Trophoblast cell (in vitro differentiated cells and primary cell): ENCODE measurements at regions not wholly inside any gene's neighbourhood (a gene's known extent, or its start where the extent isn't known, plus 50 kb on each side); places are given as distances from the start of the nearest gene placed in this dataset.
"Not testable (repeated sequence)": the region's sequence is repeated elsewhere in the genome, so short reads cannot be mapped to it uniquely, and the experiment has no call there.

Experiments used
- DNase-seq, 2 donors: peaks; one replicate each; pipeline ENCODE4 v3.0.0-alpha.2; 2016
- H2AFZ ChIP-seq: 2 replicates; pipeline ENCODE4 v1.6.1; 2013; ENCODE audit warnings: low read length, moderate library complexity, mild to moderate bottlenecking; ENCODE audit not compliant: insufficient read depth, poor library complexity
- H2AK5ac ChIP-seq: 2 replicates; pipeline ENCODE4 v1.6.1; 2013; ENCODE audit warnings: mild to moderate bottlenecking, low read length
- H2BK120ac ChIP-seq: 2 replicates; pipeline ENCODE4 v1.6.1; 2013; ENCODE audit warnings: low read length, mild to moderate bottlenecking, moderate library complexity; ENCODE audit not compliant: insufficient read depth, poor library complexity
- H2BK12ac ChIP-seq: 2 replicates; pipeline ENCODE4 v1.6.1; 2013; ENCODE audit warnings: mild to moderate bottlenecking, low read length, moderate library complexity
- H2BK5ac ChIP-seq: 2 replicates; pipeline ENCODE4 v1.6.1; 2013; ENCODE audit warnings: low read length, low read depth, moderate library complexity, mild to moderate bottlenecking; ENCODE audit not compliant: poor library complexity
- H3K14ac ChIP-seq: 2 replicates; pipeline ENCODE4 v1.6.1; 2013; ENCODE audit warnings: mild to moderate bottlenecking, low read length
- H3K18ac ChIP-seq: 2 replicates; pipeline ENCODE4 v1.6.1; 2013; ENCODE audit warnings: mild to moderate bottlenecking, low read length
- H3K23ac ChIP-seq: 2 replicates; pipeline ENCODE4 v1.6.1; 2013; ENCODE audit warnings: low read length
- H3K27ac ChIP-seq: 2 replicates; pipeline ENCODE4 v1.5.1; 2013; ENCODE audit warnings: low read depth, mild to moderate bottlenecking, inconsistent platforms, low read length, moderate library complexity
- H3K27me3 ChIP-seq: 2 replicates; pipeline ENCODE4 v1.6.1; 2013; ENCODE audit warnings: inconsistent platforms, mild to moderate bottlenecking, low read length, moderate library complexity; ENCODE audit not compliant: insufficient read depth
- H3K36me3 ChIP-seq, 2 experiments: 1 replicate in 1 of 2; 2 replicates in 1 of 2; pipeline ENCODE4 v1.6.1; 2013; ENCODE audit warnings: low read length in 2 of 2, mild to moderate bottlenecking in 2 of 2, moderate library complexity in 1 of 2; ENCODE audit not compliant: insufficient read depth in 2 of 2, control insufficient read depth in 1 of 2
- H3K4ac ChIP-seq: 2 replicates; pipeline ENCODE4 v1.6.1; 2013; ENCODE audit warnings: low read depth, mild to moderate bottlenecking, low read length, moderate library complexity
- H3K4me1 ChIP-seq, 2 experiments: 1 replicate in 1 of 2; 2 replicates in 1 of 2; pipeline ENCODE4 v1.6.1; 2013; ENCODE audit warnings: low read length in 2 of 2, mild to moderate bottlenecking in 2 of 2, moderate library complexity in 1 of 2; ENCODE audit not compliant: insufficient read depth in 2 of 2, control insufficient read depth in 1 of 2
- H3K4me2 ChIP-seq: 2 replicates; pipeline ENCODE4 v1.6.1; 2013; ENCODE audit warnings: inconsistent platforms, mild to moderate bottlenecking, low read length, moderate library complexity
- H3K4me3 ChIP-seq: 2 replicates; pipeline ENCODE4 v1.5.1; 2013; ENCODE audit warnings: mild to moderate bottlenecking, low read depth, low read length, inconsistent platforms
- H3K79me1 ChIP-seq: one replicate; pipeline ENCODE4 v1.6.1; 2013; ENCODE audit warnings: low read length
- H3K79me2 ChIP-seq: 2 replicates; pipeline ENCODE4 v1.6.1; 2013; ENCODE audit warnings: low read length, mild to moderate bottlenecking; ENCODE audit not compliant: control insufficient read depth, insufficient read depth, poor library complexity
- H3K9ac ChIP-seq: 2 replicates; pipeline ENCODE4 v1.6.1; 2013; ENCODE audit warnings: mild to moderate bottlenecking, low read length
- H3K9me3 ChIP-seq: 2 replicates; pipeline ENCODE4 v1.6.1; 2013; ENCODE audit warnings: low read depth, mild to moderate bottlenecking, control low read depth, inconsistent platforms, low read length; ENCODE audit not compliant: insufficient read depth
- H4K12ac ChIP-seq: 2 replicates; pipeline ENCODE4 v1.6.1; 2013; ENCODE audit warnings: low read depth, mild to moderate bottlenecking, low read length, moderate library complexity
- H4K8ac ChIP-seq: 2 replicates; pipeline ENCODE4 v1.6.1; 2013; ENCODE audit warnings: low read depth, mild to moderate bottlenecking, low read length, moderate library complexity
- H4K91ac ChIP-seq: one replicate; pipeline ENCODE4 v1.6.1; 2013; ENCODE audit warnings: low read depth, mild to moderate bottlenecking, low read length, moderate library complexity
- WGBS: extraction: QIAGEN DNeasy Blood & Tissue Kit; methylation state at CpG from one replicate; pipeline ENCODE4 v1.1.7; 2013; ENCODE audit warnings: missing lambda C conversion rate; ENCODE audit not compliant: insufficient read length, insufficient coverage; ENCODE audit errors: extremely low coverage; 5-methylcytosine and 5-hydroxymethylcytosine counted together

DNA sequence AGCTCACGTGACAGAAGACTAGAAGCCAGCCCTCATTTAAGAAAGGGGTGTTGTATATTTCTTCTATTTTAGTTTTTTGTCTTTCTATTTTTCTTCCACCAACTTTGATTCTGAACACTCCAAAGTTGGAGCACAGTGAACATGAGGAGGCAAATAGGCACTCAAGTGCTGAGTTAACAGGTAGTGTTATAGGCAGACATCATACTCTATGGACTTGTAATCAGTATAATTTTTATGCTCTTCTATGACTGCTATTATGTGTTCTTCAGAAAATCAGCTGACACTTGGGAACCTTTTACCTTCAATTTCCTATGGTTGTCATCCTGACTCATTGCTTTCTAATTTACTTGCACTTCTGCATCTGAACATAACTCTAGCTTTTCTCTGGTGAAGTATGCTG is 396.3 kb upstream of the EYS start:
- no peaks in the 10 kb centered on the region for H3K79me1 ChIP-seq
- H2BK12ac ChIP-seq, result no peak overlapping the region
- no peak overlapping the region for H3K4ac ChIP-seq
- no peak overlapping the region for H4K12ac ChIP-seq
- H2AFZ ChIP-seq, result no peak overlapping the region
- H2BK5ac ChIP-seq, result no peak overlapping the region
- H3K27ac ChIP-seq, result no peak overlapping the region
- no peak overlapping the region for H3K9ac ChIP-seq
- no peak overlapping the region for H2BK120ac ChIP-seq
- H3K4me2 ChIP-seq, result no peak overlapping the region
- no peak for DNase-seq
- no peaks in the 10 kb centered on the region for H3K4me1 ChIP-seq
- H2AK5ac ChIP-seq, result no peak overlapping the region
- no peaks in the 10 kb centered on the region for H3K36me3 ChIP-seq
- WGBS, result no CpG with 5 or more reads among the region's 1 CpG
- no peaks in the 10 kb centered on the region for H3K27me3 ChIP-seq
- no peak overlapping the region for H3K4me3 ChIP-seq
- H3K79me2 ChIP-seq, result no peaks in the 10 kb centered on the region
- H4K8ac ChIP-seq, result no peak overlapping the region
- no peak overlapping the region for H3K23ac ChIP-seq
- H3K14ac ChIP-seq, result no peak overlapping the region
- H4K91ac ChIP-seq, result no peak overlapping the region
- no peaks in the 10 kb centered on the region for H3K9me3 ChIP-seq
- H3K18ac ChIP-seq, result no peak overlapping the region

DNA sequence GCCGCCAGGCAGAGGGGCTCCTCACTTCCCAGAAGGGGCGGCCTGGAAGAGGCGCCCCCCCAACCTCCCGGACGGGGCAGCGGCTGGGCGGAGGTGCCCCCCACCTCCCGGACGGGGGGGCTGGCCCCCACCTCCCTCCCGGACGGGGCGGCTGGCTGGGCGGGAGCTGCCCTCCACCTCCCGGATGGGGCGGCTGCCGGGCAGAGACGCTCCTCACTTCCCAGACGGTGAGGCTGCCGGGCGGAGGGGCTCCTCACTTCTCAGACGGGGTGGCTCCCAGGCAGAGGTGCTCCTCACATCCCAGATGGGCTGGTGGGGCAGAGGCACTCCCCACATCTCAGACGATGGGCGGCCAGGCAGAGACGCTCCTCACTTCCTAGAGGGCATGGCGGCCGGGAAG is 389.7 kb upstream of the EYS start:
- Histone ChIP-seq H2BK5ac (no peak overlapping the region), H3K23ac (no peak overlapping the region), H3K27ac (no peak overlapping the region), H3K14ac (no peak overlapping the region), H3K4me1 (no peaks in the 10 kb centered on the region), H3K79me1 (no peaks in the 10 kb centered on the region), H4K8ac (no peak overlapping the region), H3K4ac (no peak overlapping the region), H3K4me3 (no peak overlapping the region), H4K12ac (no peak overlapping the region), H3K9ac (no peak overlapping the region), H2BK120ac (no peak overlapping the region), H3K27me3 (no peaks in the 10 kb centered on the region), H3K18ac (no peak overlapping the region), H4K91ac (no peak overlapping the region), H3K36me3 (no peaks in the 10 kb centered on the region), H3K9me3 (peaks cover 4% of the 10 kb centered on the region), H2AK5ac (no peak overlapping the region), H2AFZ (no peak overlapping the region), H2BK12ac (no peak overlapping the region), H3K4me2 (no peak overlapping the region), H3K79me2 (no peaks in the 10 kb centered on the region)
- DNase-seq, result no peak
- no CpG with 5 or more reads among the region's 26 CpGs for WGBS

DNA sequence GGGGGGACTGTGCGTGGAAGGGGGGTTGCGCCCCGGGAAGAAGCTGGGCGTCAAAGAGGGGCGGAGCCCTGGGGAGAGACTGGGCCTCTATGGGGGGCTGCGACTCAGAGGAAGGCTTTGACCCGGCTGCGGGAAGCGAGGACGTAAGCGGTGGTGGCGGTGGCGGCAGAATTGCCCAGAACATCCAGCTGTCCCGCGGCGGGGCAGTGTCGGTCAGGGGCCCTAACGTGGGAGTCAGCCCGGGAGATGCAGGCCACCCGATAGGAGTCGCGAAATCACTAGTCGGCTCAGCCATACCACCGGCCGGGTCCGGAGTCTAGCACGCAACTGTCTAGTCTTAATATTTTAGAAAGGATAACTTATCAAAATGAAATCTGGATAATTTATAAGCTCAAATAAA is 387.6 kb upstream of the EYS start:
- no peak overlapping the region for H4K8ac ChIP-seq
- H3K18ac ChIP-seq, result no peak overlapping the region
- no peak overlapping the region for H3K14ac ChIP-seq
- H4K91ac ChIP-seq, result no peak overlapping the region
- no peak overlapping the region for H2BK12ac ChIP-seq
- H3K4me2 ChIP-seq, result no peak overlapping the region
- WGBS, result no CpG with 5 or more reads among the region's 27 CpGs
- H3K4ac ChIP-seq, result no peak overlapping the region
- H2BK5ac ChIP-seq, result no peak overlapping the region
- no peak overlapping the region for H2AFZ ChIP-seq
- no peak overlapping the region for H2AK5ac ChIP-seq
- H3K4me1 ChIP-seq, result no peaks in the 10 kb centered on the region
- no peak overlapping the region for H3K9ac ChIP-seq
- H3K27me3 ChIP-seq, result no peaks in the 10 kb centered on the region
- H2BK120ac ChIP-seq, result no peak overlapping the region
- DNase-seq, result no peak
- H3K79me2 ChIP-seq, result no peaks in the 10 kb centered on the region
- no peaks in the 10 kb centered on the region for H3K36me3 ChIP-seq
- H3K27ac ChIP-seq, result no peak overlapping the region
- H3K79me1 ChIP-seq, result no peaks in the 10 kb centered on the region
- H3K23ac ChIP-seq, result no peak overlapping the region
- peaks cover 4% of the 10 kb centered on the region for H3K9me3 ChIP-seq
- H3K4me3 ChIP-seq, result no peak overlapping the region
- no peak overlapping the region for H4K12ac ChIP-seq

DNA sequence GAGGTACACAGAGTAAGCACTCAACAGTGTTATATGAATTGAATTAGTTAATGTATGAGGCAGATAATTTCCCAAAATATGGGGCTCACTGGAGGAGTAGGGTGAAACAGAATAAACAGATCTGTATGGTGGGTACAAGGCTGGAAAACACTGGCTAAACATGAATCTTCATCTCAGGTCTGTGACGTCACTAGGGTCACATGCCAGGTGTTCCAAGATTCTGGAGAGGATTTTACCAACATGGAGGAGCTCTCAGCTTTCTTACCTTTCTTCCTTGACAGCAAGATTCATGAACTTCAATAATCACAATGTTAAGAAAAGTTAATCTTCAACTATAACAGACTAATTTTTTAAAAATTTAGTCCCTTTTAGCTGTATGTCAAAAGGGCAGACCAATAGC is 385.3 kb upstream of the EYS start:
- H3K4me1 ChIP-seq, H3K23ac ChIP-seq, H2BK120ac ChIP-seq, H3K9ac ChIP-seq, H3K18ac ChIP-seq, H3K4me3 ChIP-seq, H4K12ac ChIP-seq, DNase-seq, H3K14ac ChIP-seq, H3K27ac ChIP-seq, H2BK5ac ChIP-seq, H3K36me3 ChIP-seq, H3K79me2 ChIP-seq, H3K27me3 ChIP-seq, H3K79me1 ChIP-seq, H3K4me2 ChIP-seq, H2AK5ac ChIP-seq, H4K91ac ChIP-seq, H3K4ac ChIP-seq, H2BK12ac ChIP-seq, H3K9me3 ChIP-seq, H2AFZ ChIP-seq, H4K8ac ChIP-seq: not testable (repeated sequence)
- no CpG with 5 or more reads among the region's 1 CpG for WGBS

DNA sequence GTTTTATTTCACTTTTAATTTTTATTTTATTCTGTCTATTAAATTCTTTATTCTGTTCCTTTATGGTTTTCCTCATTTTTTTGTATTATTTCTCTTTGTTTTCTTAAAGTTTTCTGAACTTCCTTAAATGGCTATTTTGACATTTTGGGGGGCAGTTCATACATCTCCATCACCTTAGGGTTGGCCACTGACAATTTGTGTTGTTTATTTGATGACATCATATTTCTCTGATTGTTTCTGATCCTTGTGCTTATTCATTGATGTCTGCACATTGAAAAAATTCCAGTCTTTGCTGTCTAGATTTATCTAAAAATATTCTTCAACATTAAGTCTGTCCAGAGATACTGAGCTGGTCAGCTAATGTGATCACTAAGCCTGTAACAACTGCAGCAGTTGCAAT is 379.5 kb upstream of the EYS start:
- DNase-seq, result no peak

More for the DNA sequence above, 379.5 kb upstream of the EYS start:
- no peak overlapping the region for H4K8ac ChIP-seq
- no peak overlapping the region for H3K4me3 ChIP-seq
- no peak overlapping the region for H3K27ac ChIP-seq
- H3K4me2 ChIP-seq, result no peak overlapping the region
- no peak overlapping the region for H2BK5ac ChIP-seq
- H3K36me3 ChIP-seq, result no peaks in the 10 kb centered on the region
- H3K4ac ChIP-seq, result no peak overlapping the region
- no peak overlapping the region for H3K23ac ChIP-seq
- no peaks in the 10 kb centered on the region for H3K4me1 ChIP-seq
- H3K18ac ChIP-seq, result no peak overlapping the region
- no peaks in the 10 kb centered on the region for H3K79me2 ChIP-seq
- no peak overlapping the region for H2BK120ac ChIP-seq
- H3K9ac ChIP-seq, result no peak overlapping the region
- no peak overlapping the region for H2BK12ac ChIP-seq
- no peak overlapping the region for H4K91ac ChIP-seq
- no peak overlapping the region for H4K12ac ChIP-seq
- no peaks in the 10 kb centered on the region for H3K79me1 ChIP-seq
- no peak overlapping the region for H2AK5ac ChIP-seq
- peaks cover 2% of the 10 kb centered on the region for H3K9me3 ChIP-seq
- no peak overlapping the region for H2AFZ ChIP-seq
- no peaks in the 10 kb centered on the region for H3K27me3 ChIP-seq
- no peak overlapping the region for H3K14ac ChIP-seq
